Germinal center (tissue), 1 donor: ENCODE measurements at regions not wholly inside any gene's neighbourhood (a gene's known extent, or its start where the extent isn't known, plus 50 kb on each side); places are given as distances from the start of the nearest gene placed in this dataset.
"Not testable (repeated sequence)": the region's sequence is repeated elsewhere in the genome, so short reads cannot be mapped to it uniquely, and the experiment has no call there.

Experiments
- DNase-seq: peaks from one replicate; pipeline ENCODE4 v3.0.0; 2012; ENCODE audit warnings: mixed read lengths, low spot score

DNA sequence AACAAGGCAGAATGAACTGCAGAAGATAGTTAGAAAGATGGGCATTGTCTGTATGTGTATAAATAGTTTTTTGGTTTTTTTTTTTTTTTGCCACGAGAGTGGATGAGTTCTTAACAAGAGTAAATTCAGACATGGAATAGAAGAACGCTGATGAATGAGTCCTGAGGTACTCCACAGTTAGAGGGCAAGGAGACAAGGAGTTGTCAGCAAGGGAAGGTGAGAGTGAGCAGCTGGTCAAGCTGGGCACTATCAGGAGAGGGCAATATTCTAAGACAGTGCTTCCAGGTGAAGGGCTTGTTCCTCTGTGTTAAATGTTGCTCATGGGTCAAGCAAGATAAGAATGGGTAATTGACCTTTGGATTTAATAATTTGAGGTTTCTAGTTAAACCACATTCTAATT lies 138.6 kb upstream of the FAM78B start:
- DNase-seq, result no peak

DNA sequence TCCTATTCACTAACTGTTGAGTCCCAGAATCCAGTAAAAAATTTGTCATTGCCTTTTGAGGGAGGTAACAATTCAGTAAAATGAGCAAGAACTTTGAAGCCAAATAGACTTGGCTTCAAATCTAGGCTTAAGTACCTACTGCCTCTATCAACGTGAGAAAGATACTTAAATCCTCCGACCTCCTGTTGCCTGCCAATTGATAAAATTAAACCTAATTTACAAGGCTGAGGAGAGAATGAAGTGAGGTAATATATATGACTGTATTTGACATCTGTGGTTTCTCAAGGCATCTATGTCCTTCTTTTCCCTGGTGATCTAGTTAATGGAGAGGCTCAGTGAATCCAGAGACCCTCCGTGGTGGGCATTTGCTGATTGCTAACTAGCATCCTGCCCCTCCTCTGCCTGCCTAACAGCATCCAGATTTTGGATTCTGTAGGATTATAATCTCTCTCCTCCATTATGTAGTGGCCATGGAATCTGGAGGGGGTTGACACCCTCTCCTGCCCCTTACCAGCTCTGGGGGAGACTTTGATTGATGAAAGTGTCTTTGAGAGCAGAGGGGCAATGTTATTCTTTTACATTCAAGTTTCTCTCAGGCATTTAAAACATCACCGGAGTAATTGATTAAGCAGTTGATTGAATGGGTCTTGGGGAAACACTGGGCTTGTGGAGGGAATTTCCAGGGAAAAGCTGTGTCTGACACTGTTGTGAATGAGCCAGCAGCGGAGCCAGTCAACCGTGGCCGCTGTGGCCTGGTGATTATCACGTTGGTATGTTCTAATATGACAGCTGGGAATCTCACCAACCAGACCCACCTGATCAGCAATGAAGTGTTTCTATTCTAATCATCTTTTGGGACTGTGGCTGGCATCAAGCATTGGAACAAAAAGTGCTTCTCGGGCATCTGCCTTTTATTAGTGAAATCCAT lies 140.7 kb upstream of the FAM78B start:
- DNase-seq, result no peak

DNA sequence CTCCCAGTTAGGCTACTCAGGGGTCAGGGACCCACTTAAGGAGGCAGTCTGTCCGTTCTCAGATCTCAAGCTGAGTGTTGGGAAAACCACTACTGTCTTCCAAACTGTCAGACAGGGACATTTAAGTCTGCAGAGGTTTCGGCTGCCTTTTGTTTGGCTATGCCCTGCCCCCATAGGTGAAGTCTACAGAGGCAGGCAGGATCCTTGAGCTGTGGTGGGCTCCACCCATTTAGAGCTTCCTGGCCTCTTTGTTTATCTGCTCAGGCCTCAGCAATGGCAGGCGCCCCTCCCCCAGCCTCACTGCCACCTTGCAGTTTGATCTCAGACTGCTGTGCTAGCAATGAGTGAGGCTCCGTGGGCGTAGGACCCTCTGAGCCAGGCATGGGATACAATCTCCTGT lies 149.5 kb upstream of the FAM78B start:
- not testable (repeated sequence) for DNase-seq

- no peak for DNase-seq
Observed at GRCh38 chr1:166322470-166322869, 155.7 kb upstream of the FAM78B start.

DNA sequence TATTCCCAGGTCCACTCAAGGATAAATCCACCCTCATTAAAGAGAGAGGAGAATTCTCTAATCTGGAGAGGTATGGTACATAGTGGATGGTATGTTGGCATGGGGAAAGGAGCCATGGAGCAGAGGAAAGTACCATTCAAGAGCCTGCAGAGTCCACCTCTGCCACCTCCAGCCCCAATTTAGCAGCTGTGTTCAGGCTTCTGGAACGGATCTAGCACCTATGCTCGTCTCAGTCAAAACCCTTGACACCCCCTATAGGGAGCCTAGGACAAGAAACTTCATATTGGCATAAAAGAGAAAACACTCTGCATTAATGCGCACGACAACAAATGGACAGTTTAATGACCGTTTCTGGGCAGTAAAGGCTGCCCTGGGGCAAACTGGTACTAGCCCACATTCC lies 161.1 kb upstream of the FAM78B start:
- DNase-seq, result no peak

- DNase-seq, result no peak
Observed at GRCh38 chr1:166328956-166329355, 162.2 kb upstream of the FAM78B start.

GRCh38 chr1:166330096-166330495 lies 163.3 kb upstream of the FAM78B start:
- no peak for DNase-seq

DNA sequence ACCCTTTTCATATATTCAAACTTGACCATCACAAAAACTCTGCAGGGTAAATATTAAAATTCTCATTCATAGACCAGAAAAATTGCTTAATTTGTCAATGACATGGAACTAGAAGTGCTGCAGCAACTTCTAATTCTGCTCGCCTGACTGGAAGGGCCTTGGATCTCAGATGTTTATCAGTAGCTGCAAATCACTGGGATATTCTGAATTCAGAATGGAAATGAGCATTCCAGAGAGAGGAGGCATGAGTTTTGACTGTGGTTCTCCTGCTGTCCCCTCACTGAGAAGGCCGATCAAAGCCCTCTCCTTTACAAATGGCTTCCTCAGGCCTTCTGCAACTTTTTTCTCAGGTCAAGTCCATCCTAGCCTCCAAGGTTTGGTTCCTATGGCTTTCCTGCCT lies 171.3 kb upstream of the FAM78B start:
- DNase-seq, result no peak

DNA sequence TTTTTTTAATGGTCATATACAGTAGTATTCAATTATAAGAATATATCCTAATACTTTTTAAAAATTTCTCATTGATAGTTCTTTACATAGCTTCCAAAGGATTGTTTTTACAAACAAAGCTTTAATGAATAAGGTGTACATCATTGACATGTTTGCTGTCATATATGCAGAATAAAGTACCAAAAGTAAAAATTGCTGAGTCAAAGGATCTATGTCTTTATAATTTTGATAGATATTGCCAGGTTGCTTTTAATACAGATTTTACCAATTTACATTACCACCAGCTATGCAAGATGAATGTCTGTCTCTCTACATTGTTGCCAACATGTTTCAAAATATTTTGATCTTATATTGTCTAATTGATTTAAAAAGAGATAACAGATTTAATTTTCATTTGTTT lies 173.9 kb upstream of the FAM78B start:
- no peak for DNase-seq

DNA sequence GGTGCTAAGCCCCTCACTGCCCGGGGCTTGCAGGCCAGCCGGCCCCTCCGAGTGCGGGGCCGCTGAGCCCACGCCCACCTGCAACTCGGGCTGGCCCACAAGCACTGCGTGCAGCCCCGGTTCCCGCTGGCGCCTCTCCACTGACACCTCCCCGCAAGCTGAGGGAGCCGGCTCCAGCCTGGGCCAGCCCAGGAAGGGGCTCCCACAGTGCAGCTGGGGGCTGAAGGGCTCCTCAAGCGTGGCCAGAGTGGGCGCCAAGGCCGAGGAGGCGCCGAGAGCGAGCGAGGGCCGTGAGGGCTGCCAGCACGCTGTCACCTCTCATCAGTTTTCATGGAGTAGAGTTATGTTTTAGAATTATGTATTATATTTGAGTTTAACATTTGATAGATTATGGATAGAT lies 176.5 kb upstream of the FAM78B start:
- no peak for DNase-seq

GRCh38 chr1:166350490-166350889 lies 183.7 kb upstream of the FAM78B start:
- no peak for DNase-seq

GRCh38 chr1:166351676-166352075 lies 184.9 kb upstream of the FAM78B start:
- no peak for DNase-seq

GRCh38 chr1:166353213-166353612 lies 186.4 kb upstream of the FAM78B start:
- no peak for DNase-seq

GRCh38 chr1:166354406-166354805 lies 187.6 kb upstream of the FAM78B start:
- DNase-seq, result no peak

DNA sequence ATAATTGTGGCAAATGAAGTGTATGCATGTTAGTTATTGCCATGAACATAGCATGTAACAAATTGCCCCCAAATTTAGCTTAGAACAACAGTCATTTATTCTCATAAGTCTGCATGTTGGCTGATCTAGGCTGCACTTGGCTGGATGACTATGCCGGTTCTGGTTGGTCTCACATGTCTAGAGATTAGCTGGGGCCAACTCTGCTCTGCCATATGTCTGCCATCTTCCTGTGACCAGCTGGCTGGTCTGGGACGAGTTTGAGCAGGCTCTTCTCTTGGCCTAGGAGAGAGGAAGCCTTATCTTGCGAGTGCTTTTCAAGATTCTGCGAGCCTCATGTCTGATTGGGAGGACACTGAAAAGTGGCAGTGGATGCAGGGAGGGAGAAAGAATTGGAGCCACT lies 198.3 kb upstream of the FAM78B start:
- no peak for DNase-seq

GRCh38 chr1:166368030-166368429 lies 201.2 kb upstream of the FAM78B start:
- no peak for DNase-seq

DNA sequence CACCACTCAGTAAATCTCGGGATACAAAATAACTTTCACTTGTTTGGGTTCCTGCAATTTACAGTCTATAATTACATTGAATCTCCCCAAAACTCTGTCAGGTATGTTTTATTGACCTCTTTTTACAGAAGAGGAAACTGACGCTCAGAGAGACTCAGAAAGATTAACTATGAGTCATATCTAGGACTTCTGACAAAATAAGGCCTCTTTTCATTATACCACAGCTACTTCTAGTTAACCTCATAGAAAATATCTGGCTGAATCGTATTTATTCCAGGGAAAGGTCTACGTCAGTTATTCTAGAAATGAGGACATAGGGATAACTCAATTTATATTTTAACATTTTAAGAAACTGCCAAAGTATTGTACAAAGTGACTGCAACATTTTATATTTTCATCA lies 211.1 kb upstream of the FAM78B start:
- no peak for DNase-seq

DNA sequence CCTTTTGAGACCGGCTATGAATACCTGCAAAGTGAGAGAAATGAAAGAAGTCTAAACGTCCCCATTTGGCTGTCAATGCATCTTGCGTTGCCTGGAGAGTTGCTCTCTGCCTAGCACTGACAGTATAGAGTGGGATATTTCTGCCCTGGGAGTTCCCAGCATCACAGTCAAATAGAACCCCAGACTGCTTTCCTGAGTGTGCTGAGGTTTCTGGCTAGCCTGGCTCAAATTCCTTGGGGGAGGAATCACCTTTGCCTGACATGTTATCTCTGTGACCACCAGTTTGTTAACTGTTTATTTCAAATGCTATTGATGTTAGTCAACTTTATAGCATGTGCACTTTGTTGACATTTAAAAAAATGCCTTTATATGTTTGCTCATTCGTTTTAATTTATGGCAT lies 212.0 kb upstream of the FAM78B start:
- no peak for DNase-seq

- DNase-seq, result no peak
Observed at GRCh38 chr1:166379447-166379846, 212.6 kb upstream of the FAM78B start.

DNA sequence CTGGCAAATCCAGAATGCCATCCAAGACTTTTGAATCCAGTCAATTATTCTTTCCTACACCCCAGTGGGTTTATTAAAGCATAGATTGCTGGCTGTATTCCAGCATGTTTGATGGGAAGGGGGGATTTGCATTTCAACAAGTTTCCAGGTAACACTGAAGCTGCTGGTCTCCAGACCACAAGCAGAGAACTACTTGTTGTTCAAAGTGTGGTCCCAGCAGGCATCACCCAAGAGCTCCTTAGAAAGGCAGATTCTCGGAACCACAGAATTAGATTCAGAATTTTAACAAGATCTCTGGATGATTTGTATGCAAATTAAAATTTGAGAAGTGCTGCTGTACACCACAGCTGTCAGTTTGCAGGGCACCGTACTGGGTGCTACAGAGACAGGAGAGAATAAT lies 216.3 kb upstream of the FAM78B start:
- DNase-seq, result no peak

DNA sequence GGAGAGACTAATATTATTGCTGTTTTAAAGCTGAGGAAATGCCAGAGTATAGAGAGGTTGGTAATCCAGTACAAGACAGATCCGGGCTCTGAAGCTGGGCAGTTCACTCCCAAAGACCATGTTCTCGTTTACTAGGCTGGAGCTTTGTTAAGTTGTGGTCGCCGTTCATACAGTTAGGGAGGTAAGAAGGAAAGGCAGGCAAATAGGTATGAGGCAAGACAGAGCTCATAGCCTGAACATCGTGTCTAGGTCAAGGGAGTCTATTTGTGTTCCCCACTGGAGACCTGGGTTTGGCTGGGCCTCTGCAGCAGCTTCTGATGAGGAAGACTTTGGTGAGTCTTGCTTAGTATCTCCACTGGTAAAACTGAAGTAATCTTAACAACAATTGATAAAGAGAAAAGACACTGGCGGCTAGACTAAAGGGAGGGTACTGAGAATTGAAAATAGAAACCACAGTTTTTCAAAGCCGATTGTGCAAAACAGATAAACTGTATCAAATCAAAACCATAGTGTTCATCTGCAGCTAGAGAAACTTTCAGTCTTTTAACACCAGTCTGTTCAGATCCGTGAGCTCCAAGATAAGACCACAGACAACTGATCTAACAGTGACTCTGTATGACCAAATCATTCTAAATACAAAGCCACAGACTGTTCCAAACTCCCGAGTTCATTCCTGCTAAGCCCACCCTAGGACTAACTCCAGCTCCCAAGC lies 217.0 kb upstream of the FAM78B start:
- no peak for DNase-seq

DNA sequence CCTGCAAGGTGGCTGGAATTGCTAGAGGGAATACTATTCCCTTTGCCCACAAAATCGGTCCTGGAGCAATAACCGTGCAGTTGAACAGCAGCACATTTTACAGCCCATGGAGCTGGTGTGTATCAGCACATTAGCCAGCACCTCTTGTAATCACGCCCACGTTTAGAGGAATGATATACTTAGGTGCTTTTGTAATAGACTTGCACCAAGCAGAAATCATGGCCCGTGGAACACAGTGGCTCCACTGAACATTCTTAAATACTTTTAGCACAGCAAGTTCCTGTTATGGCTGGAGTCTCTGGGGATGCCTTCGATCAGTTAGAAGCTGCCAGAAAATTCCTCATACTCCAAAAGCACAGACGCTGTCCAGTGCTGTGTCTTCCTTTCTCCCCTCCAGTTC lies 218.1 kb upstream of the FAM78B start:
- no peak for DNase-seq

GRCh38 chr1:166390366-166391033 lies 223.7 kb upstream of the FAM78B start:
- no peak for DNase-seq
